ENCODE measurements at regions not wholly inside any gene's neighbourhood (a gene's known extent, or its start where the extent isn't known, plus 50 kb on each side); places are given as distances from the start of the nearest gene placed in this dataset.

DNA sequence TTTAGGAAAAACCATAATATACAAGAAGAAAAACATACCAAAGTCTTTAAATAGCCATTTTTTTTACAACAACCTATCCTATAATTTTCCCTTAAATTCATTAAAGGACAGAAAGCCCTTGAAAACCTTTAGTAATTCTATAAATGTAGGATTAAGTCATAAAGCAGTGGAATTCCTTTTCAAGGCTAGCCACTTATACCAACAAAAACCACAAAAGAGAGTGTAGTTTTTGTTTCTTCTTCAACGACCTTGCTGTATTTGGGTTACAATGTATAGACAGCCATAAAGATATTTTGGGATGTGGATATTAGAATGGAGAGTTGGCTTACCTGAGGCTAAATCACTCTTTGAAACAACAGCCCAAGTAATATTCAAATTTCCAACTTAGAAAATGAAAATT, 296.6 kb upstream of the CDIN1 start:
- Histone ChIP-seq H3K27me3 (no peaks in the 10 kb centered on the region), H3K27ac (no peak overlapping the region), H3K36me3 (replicated peaks in 1 of 2) (no peaks in the 10 kb centered on the region), H3K4me1 (replicated peaks in 1 of 2) (no peaks in the 10 kb centered on the region), H3K9me3 (replicated peaks in 1 of 3) (no peaks in the 10 kb centered on the region), H3K4me3 (no peak overlapping the region)
- no peak for DNase-seq
- 34 to 52% (median 52%) methylated on average over 1 of the region's 1 CpG for WGBS, 4 donors
- TF ChIP-seq, protein P1, sequence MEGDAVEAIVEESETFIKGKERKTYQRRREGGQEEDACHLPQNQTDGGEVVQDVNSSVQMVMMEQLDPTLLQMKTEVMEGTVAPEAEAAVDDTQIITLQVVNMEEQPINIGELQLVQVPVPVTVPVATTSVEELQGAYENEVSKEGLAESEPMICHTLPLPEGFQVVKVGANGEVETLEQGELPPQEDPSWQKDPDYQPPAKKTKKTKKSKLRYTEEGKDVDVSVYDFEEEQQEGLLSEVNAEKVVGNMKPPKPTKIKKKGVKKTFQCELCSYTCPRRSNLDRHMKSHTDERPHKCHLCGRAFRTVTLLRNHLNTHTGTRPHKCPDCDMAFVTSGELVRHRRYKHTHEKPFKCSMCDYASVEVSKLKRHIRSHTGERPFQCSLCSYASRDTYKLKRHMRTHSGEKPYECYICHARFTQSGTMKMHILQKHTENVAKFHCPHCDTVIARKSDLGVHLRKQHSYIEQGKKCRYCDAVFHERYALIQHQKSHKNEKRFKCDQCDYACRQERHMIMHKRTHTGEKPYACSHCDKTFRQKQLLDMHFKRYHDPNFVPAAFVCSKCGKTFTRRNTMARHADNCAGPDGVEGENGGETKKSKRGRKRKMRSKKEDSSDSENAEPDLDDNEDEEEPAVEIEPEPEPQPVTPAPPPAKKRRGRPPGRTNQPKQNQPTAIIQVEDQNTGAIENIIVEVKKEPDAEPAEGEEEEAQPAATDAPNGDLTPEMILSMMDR (IDR thresholded peaks at IDR 0.05) = no peak
- intact Hi-C loops (cut with DNase I) = no loop called here

DNA sequence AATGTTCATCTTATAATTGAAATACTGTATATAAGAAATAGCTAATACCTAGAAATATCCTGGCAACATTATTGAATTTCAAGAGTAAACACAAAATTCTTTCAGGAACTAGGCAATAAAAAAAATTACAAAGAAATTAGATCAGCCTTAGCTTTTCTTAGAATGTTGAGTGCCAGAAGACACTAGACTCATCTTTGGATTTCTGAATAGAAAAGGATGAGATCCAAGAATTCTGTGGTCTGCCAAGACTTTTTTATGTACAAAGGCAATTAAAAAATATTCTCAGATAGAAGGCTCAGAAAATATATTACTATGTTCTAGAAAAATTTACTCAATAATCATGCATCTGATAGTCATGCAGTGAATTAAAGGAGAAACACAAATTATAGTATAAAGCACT, 294.5 kb upstream of the CDIN1 start:
- no peak overlapping the region for H3K27ac ChIP-seq
- TF ChIP-seq, protein P1 (IDR thresholded peaks at IDR 0.05) = no peak
- TF ChIP-seq POLR2A (IDR thresholded peaks at IDR 0.05) = no peak
- intact Hi-C loops (cut with DNase I) = no loop called here
- no peaks in the 10 kb centered on the region for H3K27me3 ChIP-seq
- no peaks in the 10 kb centered on the region for H3K36me3 ChIP-seq (replicated peaks in 1 of 2)
- no peaks in the 10 kb centered on the region for H3K4me1 ChIP-seq (replicated peaks in 1 of 2)
- H3K4me3 ChIP-seq = no peak overlapping the region
- H3K9me3 ChIP-seq (replicated peaks in 1 of 3) = no peaks in the 10 kb centered on the region
- no peak for DNase-seq

DNA sequence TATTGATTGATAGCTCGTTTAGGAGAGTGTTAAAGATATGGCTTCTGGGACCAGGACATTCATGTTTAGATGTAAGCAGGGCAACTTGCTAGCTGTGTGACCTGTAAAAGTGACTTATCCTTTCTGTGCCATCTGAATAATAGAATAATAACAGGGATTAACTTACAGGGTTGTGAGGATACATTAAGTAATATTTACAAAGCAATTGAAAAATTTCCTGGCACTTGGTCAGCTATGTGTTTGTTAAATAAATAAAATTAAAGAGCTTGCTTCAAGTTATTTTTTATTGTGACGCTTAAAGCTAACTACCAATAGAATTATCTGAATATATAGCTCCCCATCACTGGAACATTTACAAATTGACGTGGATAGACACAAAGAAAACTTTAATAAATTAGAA, 287.9 kb upstream of the CDIN1 start:
- H3K4me3 ChIP-seq = no peak overlapping the region
- no peak for DNase-seq
- H3K4me1 ChIP-seq (replicated peaks in 1 of 2) = no peaks in the 10 kb centered on the region
- H3K27ac ChIP-seq = no peak overlapping the region
- H3K27me3 ChIP-seq = no peaks in the 10 kb centered on the region
- intact Hi-C loops (cut with DNase I) = no loop called here
- TF ChIP-seq, protein P1 (IDR thresholded peaks at IDR 0.05) = no peak
- no peak for TF ChIP-seq POLR2A (IDR thresholded peaks at IDR 0.05)
- 74 to 81% (median 79%) methylated on average over 3 of the region's 3 CpGs for WGBS, 4 donors
- H3K9me3 ChIP-seq (replicated peaks in 1 of 3) = no peaks in the 10 kb centered on the region
- H3K36me3 ChIP-seq (replicated peaks in 1 of 2) = no peaks in the 10 kb centered on the region

DNA sequence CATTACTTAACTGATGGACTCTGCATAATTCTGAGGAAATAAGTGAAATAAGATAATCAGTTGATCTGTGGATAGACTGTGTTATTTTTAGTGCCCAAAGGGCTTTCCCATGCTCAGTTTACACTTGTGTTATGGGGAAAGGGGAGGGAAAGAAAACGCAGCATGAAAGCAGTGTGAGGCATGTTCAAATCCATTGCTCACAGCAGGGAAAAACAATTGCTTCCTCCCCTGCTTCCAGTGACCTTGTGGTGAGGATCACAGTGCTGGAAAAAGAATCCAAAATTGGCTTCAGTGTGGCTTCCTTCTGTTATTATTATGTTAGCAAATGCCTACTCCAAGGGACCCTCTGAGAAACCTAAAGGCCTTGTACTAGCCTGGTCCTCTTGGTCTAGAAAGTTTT, 285.1 kb upstream of the CDIN1 start:
- Histone ChIP-seq H3K27me3 (no peaks in the 10 kb centered on the region), H3K9me3 (replicated peaks in 1 of 3) (no peaks in the 10 kb centered on the region), H3K27ac (no peak overlapping the region), H3K36me3 (replicated peaks in 1 of 2) (no peaks in the 10 kb centered on the region), H3K4me1 (replicated peaks in 1 of 2) (no peaks in the 10 kb centered on the region), H3K4me3 (no peak overlapping the region)
- no peak for DNase-seq
- 31 to 53% (median 33%) methylated on average over 1 of the region's 1 CpG for WGBS, 4 donors
- intact Hi-C loops (cut with DNase I) = no loop called here
- TF ChIP-seq, protein P1 (IDR thresholded peaks at IDR 0.05) = no peak
- no peak for TF ChIP-seq POLR2A (IDR thresholded peaks at IDR 0.05)

Data from adrenal gland (tissue), 9 donors.